GM19455 (cell line): ENCODE measurements at regions not wholly inside any gene's neighbourhood (a gene's known extent, or its start where the extent isn't known, plus 50 kb on each side); places are given as distances from the start of the nearest gene placed in this dataset.
"Not testable (repeated sequence)": the region's sequence is repeated elsewhere in the genome, so short reads cannot be mapped to it uniquely, and the experiment has no call there.

Experiments used
- ATAC-seq: cut with Tn5 transposase; IDR thresholded peaks from one replicate; pipeline ENCODE4 v1.9.1; 2021; ENCODE audit not compliant: unreplicated experiment

- ATAC-seq, result no peak
Observed at GRCh38 chr6:140372064-140372463, 997.6 kb upstream of the CITED2 start.

- ATAC-seq, result no peak
Observed at GRCh38 chr6:140370976-140371870, 996.8 kb upstream of the CITED2 start.

DNA sequence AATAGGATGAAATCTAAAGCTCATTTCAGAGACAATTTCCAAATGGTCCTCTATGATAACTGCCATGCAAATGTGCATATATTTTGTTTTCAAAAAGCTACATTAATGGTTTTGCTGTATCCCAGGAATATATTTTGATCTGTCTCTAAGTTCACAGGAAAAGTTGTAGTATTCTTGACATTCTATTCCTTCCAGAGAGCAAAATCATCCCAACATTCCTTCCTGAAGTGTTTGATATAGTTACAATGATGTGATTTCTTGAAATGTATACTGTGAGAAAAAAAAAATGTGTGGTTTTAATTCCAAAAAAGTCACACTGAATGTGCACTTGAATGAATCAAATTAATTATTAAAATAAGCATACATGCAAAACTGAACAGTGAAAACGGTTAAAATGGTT, 996.0 kb upstream of the CITED2 start:
- ATAC-seq, result no peak

DNA sequence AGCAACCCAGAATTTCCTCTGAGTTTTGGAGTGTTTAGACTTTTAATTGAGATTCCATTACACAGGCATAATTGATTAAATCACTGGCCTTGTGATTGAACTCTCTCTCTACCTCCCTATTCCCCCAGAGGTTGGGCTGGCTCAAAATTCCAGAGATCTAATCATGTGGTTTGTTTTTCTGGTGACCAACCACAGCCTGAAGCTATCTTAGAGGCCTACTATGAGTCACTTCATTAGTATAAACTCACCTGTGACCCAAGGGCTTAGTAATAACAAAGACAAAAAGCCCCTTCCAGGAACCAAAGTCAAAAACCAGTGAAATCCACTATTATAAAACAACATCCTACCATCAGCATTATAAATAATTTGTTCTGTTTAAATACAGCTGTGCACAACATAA, 992.5 kb upstream of the CITED2 start:
- no peak for ATAC-seq

DNA sequence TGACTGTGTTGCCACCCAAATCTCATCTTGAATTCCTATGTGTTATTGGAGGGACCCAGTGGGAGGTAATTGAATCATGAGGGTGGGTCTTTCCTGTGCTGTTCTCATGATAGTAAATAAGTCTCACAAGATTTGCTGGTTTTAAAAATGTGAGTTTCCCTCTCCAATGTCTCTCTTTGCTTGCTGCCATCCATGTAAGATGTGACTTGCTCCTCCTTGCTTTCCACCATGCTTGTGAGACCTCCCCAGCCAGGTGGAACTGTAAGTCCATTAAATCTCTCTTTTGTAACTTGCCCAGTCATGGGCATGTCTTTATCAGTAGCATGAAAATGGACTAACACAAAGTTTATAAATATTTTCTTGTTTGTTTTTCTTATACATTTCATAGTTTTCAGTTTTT, 990.5 kb upstream of the CITED2 start:
- no peak for ATAC-seq

DNA sequence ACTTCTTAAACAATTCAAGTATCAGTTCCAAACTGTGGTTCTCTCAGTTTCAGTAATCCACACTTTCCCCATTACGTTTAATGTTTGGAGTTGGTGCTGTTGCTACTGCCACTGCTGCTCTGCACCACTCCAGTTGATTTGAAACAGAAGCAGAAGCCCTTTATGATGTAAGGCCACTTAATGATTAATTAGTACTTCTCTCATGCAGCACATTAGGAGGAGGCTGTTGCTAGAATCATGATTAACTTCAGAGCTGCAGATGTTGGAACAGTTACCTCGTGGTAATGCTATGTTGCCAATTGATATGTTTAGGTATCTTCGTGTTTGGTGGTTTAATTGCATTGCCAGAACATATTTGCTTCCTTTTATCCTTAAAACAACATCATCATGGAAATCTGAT, 986.2 kb upstream of the CITED2 start:
- ATAC-seq, result no peak

GRCh38 chr6:140355476-140355875, 981.0 kb upstream of the CITED2 start:
- no peak for ATAC-seq

DNA sequence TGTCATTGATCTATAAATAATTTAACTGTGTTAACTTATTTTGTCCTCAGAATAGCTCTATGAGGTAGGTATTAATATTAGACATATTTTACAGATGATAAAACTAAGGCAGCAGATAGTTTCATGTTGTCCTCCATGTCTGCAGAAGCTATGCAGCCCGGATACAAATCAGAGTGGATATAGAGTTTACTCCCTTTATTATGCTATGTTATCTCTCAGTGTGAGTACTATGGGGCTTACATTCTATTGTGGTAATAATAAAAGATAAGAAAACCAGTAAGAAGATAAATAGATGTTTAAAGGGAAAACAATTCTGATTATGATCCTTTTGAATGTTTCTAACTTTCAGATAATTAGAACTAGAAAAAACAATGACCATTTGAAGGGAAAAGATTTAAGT, 979.8 kb upstream of the CITED2 start:
- ATAC-seq, result no peak

- ATAC-seq, result no peak
Observed at GRCh38 chr6:140353536-140353935, 979.1 kb upstream of the CITED2 start.

- no peak for ATAC-seq
Observed at GRCh38 chr6:140346428-140346827, 972.0 kb upstream of the CITED2 start.

DNA sequence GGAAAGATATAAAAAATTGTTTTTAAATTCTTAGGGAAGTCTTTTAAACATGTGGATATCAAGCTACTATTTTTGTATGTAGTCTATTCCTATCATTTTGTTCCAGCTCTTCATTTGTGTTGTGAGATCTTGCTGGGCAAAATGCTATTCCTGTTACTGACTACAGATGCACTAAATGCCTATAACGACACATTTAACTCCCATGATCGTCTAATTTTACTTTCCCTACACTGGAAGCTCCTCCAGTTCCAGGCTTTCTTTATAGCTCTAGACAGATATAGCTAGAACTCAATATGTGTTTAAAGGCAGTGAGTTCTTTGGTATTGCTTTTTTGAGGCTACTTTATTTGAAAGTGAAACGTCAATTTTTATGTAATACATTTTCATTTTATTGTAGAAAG, 971.5 kb upstream of the CITED2 start:
- no peak for ATAC-seq

- no peak for ATAC-seq
Observed at GRCh38 chr6:140344142-140344913, 969.9 kb upstream of the CITED2 start.

GRCh38 chr6:140343128-140343527, 968.7 kb upstream of the CITED2 start:
- no peak for ATAC-seq

DNA sequence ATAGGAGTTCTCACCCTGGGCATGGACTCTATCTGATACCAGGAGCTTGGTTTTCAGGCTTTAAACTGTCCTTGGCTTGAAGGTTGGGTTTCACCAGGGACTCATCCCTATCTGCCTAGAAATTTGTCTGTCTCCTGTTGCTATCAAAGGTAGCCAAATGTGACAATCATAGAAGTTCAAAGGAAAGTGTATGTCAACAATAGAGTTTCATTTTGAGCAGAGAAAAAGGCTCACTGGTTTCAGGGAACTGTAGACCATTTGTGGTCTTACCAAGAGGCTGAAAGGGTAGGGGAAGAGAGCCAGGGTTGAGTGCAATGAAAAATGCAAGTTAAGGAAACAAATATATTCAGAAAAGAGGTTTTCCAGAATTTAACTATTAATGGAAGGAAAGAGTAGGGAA, 966.8 kb upstream of the CITED2 start:
- ATAC-seq, result no peak

- no peak for ATAC-seq
Observed at GRCh38 chr6:140340795-140341194, 966.3 kb upstream of the CITED2 start.

- not testable (repeated sequence) for ATAC-seq
Observed at GRCh38 chr6:140339084-140339483, 964.6 kb upstream of the CITED2 start.

- ATAC-seq, result no peak
Observed at GRCh38 chr6:140321891-140322290, 947.4 kb upstream of the CITED2 start.

GRCh38 chr6:140320081-140321080, 945.9 kb upstream of the CITED2 start:
- ATAC-seq, result no peak

DNA sequence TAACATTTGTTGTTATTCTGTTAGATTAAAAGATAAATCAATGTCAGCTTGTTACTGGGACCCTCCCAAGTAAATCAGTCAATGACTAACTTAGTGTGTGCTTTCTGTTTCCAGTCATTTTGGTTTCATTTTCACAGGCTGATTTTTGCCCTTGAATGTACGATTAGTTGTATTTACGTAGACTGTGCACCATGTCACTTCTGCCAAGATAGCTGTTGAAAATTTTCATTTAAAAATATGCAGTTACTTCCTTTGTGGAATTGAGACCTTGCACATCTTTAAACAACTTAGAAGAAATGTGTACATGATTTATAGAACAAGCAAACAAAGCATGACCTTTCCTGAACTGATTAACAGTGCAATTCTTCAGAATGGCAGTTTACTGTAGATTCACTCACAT, 944.8 kb upstream of the CITED2 start:
- ATAC-seq, result no peak

DNA sequence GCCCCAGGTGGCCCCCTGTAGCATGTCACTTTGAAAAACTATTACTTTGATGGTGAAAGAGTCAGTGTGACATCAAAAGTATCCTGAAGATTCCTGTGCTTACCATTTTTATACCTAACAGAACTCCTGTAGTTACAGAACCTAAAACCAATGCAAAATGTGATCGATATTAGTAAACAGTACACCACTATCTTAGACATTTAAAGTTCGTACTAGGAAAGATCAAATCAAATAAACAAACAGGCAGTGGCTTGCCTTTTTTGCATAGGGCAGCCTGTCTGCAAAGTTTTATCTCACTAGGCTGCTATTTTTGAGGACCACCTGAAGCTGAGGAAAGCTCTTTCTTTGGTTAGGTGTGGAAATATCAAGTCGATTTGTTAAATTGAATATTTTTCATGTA, 944.0 kb upstream of the CITED2 start:
- ATAC-seq, result no peak

DNA sequence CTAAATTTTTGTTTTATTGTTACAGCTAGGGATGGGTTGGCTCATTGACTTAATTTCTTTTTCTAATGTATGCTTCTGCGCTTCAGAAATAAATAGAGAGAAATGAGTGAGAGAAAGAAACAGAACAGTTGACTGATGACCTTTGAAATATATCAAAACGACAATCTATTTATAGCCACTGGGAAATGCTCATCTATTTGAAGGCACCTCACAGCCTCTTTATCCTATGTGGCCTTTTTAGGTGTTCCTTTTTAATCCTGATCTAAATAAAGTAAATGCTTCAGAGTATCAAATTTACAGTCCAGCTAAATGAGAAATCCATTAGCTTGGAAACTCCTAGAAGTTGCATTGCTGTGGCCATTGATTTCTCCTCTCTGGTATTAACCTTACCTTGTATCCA, 943.5 kb upstream of the CITED2 start:
- no peak for ATAC-seq
